HT1080 (cell line): ENCODE measurements at regions not wholly inside any gene's neighbourhood (a gene's known extent, or its start where the extent isn't known, plus 50 kb on each side); places are given as distances from the start of the nearest gene placed in this dataset.

Experiments used
- DNase-seq: peaks from one replicate; pipeline ENCODE4 v3.0.0-alpha.2; 2015; ENCODE audit warnings: low read depth

DNA sequence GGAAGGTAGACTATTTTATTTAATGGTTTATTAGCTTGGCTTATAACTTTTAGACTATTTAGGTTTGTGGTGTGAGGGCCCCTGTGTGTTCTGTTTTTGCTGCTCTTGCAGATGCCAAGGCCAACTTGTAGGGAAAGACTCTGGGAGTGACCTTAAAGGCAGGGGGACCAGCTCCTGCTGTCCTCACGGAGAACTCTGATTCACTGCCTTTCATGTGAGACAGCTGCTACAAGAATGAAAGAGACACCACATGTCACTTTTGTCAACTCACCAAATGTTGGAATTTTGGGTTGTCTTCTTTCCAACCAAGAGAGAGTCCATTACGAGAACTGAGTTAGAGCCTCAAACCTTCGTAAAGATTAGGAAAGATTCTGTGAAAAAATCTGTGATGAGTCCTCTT is 258.3 kb upstream of the ADAMTSL1 start:
- no peak for DNase-seq

DNA sequence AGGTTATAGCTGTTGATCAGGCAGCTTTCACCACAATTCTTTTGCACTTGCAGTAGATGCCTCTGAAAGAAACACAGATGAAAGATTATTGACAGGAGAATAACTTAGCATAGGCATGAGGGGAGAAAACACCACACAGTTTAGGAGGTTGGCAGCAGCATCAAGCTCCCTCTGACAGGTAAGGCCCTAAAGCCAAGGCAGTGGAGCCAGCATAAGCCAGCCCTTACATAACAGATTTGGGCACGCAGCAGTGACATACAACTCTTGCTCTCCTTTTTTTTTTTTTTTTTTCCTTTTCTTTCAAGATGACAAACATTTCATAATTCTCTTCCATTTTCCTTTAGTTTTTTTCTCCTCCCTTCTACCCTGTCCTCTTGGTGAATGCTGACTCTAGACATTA is 257.6 kb upstream of the ADAMTSL1 start:
- DNase-seq, result no peak

DNA sequence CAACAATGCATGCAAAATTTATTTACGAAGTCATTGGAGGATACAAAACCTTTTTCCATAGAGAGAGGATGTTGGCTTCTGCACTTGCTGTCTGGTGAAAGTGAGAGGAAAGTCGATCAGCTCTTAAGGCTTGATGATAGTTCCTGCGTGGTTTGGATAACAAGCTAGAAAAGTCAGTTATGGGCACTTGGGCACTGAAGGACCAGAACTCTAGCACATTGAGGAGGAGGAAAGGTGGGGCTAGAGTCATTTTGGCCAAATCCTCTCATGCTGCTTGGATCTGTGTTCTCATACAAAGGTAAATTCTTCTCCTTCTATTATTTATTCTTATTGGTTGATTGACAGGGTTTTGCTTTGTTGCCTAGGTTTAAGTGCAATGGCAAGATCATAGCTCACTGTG is 245.9 kb upstream of the ADAMTSL1 start:
- DNase-seq, result no peak

DNA sequence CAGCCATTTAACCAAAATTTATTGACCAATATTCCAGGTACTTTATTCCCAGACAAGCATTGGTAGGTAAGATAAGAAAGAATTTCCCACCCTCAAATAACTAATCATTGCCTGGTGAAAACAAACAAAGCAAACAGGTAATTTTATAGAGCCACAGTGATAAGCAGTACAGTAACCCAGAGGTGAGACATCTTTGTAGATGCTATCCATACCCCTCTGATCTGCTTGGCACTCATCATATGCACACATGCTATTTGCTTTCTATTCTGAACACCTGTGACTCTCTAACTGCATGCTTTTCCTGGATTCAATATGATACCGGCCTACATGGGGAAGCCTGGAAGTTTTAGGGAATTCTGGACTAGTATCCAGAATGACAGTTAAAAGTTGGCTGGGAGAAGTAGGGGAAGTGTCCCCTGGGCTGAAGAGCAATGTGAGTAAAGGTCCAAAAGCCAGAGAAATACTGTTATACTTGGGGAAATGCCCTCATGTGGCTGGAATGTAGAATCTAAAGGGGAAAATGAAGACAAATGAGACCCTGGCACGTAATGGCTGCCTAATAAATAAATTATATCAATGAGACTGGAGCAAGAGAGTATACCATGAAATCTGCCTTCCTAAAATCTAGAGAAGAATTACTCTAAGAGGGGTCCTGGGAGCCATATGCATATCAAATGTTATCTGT is 243.8 kb upstream of the ADAMTSL1 start:
- no peak for DNase-seq

DNA sequence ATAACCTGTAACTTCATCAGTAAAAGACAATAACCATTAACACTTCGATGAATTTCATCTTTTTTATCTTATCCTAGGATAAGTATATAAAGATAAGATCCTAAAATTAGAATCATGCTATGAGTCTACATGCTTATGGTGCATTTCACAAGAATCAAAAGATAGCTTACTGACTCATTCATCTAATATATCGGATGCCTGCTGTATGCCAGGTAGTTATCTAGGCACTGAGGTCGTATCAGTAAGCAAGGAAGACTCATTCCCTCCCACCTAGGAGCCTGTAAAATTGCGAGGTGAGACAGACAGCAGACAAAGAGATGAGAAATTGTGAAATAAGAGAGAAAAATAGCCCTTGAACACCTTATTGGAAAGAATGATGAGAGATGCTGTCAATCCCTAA is 240.6 kb upstream of the ADAMTSL1 start:
- DNase-seq, result no peak

DNA sequence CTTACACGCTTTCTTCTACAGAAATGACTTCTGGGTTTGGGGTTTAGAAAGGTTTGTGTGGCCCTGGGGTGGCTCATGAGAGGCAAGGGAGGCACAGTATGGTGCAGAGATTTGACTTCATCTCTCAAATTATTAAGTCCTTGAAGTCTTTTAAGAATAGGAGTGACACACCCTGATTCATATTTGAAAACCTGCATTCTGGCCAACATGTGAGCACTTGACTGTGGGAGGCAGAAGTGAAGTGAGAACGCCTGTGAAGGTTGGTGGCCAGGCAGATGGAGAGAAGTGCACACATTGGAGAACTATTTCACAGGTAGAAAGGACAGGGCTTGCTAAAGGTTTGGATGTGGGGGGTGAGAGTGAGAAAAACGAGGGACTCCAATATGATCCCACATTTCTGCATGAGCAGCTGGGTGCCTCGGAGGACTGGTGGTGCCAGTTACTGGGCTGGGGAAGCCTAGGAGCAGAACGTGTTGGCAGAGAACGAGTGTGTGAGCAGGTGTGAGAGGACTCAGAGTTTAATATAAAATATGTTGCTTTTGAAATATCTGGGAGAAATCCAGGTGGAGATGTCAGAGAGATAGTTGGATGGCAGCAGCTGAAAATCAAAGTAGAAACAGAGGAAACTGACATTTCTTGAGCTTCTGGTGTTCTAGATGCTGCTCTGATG is 240.0 kb upstream of the ADAMTSL1 start:
- DNase-seq, result no peak

DNA sequence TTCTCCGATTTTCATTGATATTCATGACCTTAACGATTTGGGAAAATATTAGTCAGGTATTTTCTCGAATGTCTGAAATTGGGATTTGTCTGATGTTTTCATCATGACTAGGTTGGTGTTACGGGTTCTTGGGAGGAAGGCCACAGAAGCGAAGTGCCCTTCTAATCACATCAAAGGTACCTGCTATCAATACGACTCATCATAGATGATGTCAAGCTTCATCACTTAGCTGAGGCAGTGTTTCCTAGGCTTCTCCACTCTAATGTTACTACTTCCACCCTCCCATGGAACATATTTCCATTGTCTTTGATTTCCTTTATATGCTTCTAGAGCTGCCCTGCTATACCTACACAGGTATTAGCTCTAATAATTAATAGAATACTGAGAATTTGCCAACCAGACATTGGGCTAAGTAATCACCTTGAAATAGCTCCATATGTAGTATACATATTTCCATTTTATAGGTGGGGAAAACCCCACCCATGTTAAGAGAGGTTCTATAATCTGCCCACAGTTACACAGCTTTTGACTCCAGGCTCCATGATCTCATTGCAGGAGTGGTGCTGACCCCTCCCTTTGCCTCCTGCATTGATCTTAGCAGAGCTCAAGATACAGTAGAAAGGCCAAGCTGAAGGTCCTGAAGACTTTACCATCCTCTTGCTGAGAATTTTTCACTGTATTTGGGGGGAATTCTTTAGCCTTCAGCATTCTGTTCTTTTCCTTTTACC is 238.6 kb upstream of the ADAMTSL1 start:
- DNase-seq, result peak; percentile 33

DNA sequence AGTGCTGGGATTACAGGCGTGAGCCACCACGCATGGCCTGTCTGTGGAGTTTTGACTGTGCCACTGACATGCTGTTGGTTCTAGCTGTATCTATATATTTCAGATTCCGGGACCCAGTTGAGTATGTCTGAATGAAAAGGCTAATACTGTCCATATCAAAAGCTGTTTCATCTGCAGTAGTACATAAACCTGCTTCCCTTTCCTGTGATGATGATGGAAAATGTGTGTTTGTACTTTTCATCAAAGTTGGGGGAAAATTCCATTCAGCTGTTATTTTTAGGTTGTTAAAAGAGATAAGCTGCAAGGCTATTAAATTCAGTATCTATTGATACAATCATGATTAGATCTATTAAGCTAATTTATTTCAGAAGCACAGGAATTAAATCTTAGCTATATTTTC is 237.6 kb upstream of the ADAMTSL1 start:
- DNase-seq, result no peak

DNA sequence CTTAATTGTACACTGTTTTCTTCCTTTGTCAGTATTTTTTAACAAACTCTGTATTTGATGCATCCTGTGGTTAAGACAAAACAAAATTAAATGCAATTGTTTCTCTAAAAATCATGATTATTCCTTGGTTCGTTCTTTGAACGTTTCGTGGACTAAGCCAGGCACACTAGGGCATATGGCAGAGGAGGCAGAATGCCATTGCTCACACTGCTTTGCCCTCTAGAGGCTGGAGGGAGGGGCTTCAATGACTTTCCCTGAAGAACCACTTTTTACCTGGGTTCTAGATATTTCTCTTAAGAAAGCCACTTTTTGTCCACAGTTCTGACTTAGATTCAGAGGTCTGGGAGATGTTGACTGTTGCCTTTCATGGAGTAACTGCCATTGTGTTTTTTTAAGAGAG is 236.2 kb upstream of the ADAMTSL1 start:
- no peak for DNase-seq

DNA sequence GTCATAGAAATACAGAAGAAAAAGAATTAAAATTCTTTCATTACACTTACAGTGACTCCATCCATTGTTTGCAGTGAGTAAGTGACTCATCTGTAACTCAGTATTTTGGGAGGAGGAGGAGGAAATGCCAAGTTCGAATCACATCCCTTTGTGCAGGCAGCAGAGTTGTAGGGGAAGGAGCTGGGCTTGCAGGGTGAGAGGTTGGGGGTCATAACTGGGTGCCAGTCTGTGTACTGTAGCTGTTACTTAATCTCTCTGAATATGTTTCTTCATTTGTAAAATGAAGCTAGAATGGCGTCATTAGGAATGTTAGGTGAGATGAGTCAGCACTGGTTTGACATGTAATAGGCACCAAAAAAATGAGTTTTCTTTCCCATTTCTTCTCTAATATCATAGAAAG is 235.7 kb upstream of the ADAMTSL1 start:
- peak; percentile 98 for DNase-seq

DNA sequence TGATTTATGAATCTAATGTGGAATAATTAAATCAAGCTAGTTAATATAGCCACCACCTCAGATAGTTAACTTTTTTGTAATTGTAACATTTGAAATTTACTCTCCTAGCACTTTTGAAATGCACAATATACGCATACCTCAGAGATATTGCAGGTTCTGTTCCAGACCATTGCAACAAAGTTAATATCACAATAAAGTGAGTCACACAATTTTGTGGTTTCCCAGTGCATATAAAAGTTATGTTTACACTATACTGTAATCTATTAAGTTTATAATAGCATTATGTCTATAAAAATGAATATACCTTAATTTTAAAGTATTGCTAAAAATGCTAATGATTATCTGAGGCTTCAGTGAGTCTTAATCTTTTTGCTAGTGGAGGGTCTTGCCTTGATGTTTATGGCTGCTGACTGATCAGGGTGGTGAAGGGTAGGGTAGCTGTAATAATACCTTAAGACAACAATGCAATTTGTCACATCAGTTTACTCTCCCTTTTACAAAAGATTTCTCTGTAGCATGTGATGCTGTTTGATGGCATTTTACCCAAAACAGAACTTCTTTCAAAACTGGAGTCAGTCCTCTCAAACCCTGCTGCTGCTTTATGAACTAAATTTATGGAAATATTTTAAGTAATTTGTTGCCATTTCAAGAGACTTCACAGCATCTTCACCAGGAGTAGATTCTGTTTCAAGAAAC is 235.1 kb upstream of the ADAMTSL1 start:
- peak; percentile 28 for DNase-seq

DNA sequence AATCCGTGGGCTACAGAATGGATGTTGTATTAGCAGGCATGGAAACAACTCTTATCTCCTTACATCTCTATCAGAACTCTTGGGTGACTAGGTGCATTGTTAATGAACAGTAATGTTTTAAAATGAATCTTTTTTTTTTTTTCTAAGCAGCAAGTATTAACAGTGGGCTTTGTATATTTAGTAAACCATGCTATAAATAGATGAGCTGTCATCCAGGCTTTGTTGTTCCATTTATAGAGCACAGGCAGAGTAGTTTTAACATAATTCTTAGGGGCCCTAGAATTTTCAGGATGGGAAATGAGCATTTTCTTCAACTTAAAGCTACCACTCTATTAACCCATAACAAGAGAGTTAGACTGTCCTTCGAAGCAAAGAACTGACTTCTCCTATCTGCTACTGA is 233.7 kb upstream of the ADAMTSL1 start:
- no peak for DNase-seq

DNA sequence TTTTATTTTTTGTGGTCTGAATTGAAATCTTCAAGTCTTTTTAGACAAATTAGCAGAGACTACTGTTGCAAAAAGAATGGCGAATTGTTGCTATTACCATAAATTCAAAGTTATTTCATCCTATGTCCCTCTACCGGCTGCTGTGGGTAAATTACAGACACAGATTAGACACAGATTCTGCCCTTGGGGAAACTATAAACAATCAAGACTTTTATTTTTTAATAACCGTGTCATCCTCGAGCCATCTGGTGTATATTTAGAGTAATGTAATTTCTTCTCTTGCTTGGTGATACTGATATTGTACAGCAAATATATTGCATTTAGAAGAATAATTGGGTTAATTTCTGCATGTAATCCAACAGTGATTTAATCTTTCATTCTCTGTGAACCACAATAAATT is 228.0 kb upstream of the ADAMTSL1 start:
- DNase-seq, result no peak

DNA sequence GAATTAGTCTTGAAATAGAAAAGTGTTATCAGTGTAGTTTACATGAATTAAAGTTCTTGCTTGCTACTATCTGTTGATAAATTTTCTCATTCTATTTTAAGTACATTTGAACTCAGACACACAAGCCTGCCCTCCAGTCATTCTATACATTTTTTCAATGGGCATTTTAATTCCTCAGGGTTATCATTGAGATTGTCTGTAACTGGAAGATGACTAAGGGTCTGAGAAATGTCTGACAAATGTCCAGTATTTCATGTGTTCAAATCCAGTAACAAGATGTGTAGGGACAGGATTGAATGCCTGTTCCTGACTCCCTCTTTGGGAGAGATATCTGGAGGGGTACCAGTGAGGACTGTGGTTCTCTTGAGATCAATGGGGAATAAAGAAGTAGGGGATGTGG is 223.9 kb upstream of the ADAMTSL1 start:
- no peak for DNase-seq

DNA sequence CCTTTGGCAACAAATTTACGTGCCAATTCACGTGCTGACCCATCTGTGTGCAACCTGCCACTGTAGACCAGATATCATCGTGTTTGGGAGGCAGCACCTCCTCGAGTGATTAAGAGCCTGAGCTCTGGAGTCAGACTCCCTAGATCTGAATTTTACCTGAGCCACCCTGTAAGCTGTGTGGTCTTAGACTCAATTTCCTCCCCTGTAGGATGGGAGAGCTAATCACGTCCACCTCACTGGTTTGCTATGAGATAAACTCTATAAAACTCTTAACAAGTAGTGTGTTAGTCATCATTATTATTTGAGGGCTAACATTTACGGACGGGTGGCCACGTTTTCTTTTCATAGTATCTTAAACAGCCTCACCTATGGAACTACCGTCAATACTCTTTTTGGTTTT is 220.0 kb upstream of the ADAMTSL1 start:
- DNase-seq, result no peak

DNA sequence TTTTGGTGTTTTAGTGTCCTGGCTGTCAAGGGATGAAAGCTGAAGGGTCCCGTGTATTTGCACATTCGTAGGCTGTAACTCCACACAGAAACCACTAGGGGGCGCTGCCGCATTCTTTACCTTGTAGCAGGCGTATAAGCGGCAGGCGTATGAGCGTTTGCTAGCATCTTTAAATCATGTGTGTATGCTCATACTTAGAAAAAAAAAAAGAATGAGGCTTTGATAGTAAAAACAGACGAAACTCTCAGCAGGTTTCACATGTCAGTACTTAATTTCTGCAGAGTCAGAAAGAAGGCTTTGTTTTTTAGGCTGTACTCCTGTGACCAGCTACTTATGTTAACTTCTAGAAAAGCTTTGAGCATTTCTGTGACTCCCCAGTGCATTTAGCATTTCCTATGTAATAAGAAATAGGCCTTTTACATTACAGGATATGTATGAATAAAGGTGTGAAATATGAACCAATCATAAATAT is 218.8 kb upstream of the ADAMTSL1 start:
- peak; percentile 77 for DNase-seq

DNA sequence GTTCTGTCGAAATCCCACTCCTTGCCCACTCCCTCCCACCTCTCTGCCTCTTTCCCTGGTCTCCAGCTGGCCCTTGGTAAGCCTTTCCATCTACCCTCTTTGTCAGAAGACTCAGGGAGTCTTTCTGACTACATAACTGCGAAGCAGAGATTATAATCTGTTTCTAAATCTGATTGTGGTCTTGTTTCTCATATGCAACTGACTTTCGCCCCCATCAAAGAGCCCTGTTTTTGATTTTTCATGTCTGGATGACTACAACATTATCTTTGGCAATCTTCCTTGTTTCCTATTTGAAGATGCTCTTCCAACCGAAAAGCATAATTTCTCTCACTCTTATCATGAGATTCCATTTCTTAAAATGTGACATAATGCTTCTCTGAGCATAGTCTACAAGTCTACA is 218.2 kb upstream of the ADAMTSL1 start:
- DNase-seq, result no peak

DNA sequence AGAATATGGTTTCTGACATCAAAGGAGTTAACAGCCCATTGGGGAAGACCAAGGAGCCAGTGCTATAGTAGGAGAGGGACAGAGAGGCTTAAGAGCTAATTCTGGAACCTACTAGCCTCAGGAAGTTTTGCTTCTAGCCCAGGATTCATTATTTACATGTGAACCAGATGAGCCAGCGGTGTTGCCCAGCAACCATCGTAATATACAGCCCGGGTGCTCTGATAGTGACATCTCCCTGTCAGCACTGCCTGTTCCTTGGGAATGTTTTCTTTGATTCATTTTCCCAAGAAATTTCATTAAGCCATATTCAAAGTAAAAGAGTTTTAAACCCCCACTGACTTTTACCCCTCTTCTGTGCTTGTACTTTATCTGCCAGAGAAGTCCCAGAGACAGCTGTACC is 217.4 kb upstream of the ADAMTSL1 start:
- DNase-seq, result no peak

DNA sequence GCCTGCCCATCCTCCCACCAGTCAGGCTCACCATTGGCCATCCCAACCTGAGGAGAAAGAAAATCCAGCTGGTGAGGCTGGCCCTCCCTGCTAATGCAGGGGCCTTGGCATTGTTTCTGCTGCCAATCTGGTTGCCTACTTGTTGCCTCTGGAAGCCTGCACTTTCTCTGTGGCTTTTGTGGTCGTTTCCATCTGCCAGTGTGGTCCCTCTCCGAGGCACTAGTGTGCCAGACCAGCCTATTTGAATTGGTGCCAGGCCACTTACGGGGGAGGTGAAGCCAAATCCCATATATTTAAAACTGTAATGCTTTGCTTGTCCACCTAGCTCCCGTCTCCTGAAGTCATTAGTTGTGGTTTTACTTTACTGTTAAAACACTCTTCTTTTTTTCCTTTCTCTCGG is 213.4 kb upstream of the ADAMTSL1 start:
- peak; percentile 91 for DNase-seq

DNA sequence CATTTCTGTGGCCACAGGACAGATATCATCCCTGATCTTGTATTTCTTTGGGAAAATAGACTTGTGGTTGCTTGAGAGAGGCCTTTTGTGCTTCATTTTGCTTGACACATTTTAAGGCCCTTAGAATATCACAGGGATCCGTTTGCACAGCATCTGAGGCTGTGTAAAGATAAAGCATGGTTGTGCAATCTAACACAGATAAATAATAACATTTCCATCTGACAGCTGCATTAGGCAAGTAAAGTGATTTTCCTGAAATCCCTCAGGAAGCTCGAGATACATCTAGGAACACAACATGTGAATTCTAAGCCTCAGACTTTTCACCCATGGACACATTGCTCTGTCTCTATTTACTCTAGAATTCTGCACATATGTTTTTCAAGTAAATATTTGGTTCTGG is 212.8 kb upstream of the ADAMTSL1 start:
- no peak for DNase-seq

DNA sequence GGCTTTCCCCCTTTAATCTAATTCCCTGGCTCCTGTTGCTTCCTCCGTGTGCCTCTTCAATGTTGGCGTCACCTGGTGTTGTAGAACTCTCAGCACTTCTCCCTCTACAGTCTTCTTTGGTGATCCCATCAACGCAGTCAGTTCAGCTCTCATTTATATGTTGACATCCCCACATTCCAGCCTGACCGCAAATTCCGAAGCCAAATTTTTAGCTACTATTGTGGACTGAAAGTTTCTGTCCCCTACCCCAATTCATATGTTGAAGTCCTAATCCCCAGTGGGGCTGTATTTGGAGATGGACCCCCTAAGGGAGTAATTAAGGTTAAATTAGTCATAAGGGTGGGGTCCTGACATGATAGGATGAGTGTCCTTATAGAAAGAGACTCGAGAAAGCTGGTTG is 210.6 kb upstream of the ADAMTSL1 start:
- DNase-seq, result no peak

DNA sequence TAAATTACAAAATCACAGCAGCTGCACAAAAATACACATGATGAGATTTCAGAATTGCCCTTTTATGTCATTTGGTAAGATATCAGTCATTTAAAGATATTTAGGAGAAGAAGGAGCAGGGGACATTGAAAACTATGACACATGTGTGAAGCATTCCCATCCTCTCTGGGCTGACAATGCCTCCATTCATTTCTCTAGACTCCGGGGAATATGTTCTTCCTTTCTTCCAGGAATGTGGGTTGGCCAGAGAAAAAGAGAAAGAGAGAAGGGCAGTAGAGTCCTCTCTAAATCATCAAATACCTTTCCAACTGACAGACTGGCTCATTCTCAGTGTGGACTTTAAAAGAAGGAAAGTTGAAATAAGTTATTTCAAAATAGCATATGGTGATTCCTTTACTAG is 205.6 kb upstream of the ADAMTSL1 start:
- peak; percentile 95 for DNase-seq
